Smooth muscle cell (in vitro differentiated cells): ENCODE measurements at regions not wholly inside any gene's neighbourhood (a gene's known extent, or its start where the extent isn't known, plus 50 kb on each side); places are given as distances from the start of the nearest gene placed in this dataset.

Source experiments
- DNase-seq: peaks from one replicate; lab custom pipeline; 2025; ENCODE audit not compliant: unreplicated experiment; lab: John Stamatoyannopoulos, UW
- H2AFZ ChIP-seq: fragments of 200-600 bp; sonication (generic); 2 replicates; pipeline ENCODE4 v1.6.0; 2016; ENCODE audit warnings: antibody characterized with exemption, low read depth, mild to moderate bottlenecking
- H3F3A ChIP-seq: fragments of 200-600 bp; sonication (generic); 2 replicates; pipeline ENCODE4 v1.6.0; 2017; ENCODE audit warnings: antibody characterized with exemption, low read depth
- H3K27ac ChIP-seq: fragments of 200-600 bp; sonication (generic); 2 replicates; pipeline ENCODE4 v1.5.1; 2016; ENCODE audit warnings: low read depth, mild to moderate bottlenecking
- H3K27me3 ChIP-seq: fragments of 200-600 bp; sonication (generic); 2 replicates; pipeline ENCODE4 v1.6.1; 2016; ENCODE audit warnings: low read depth, mild to moderate bottlenecking
- H3K36me3 ChIP-seq: fragments of 200-600 bp; sonication (generic); 2 replicates; pipeline ENCODE4 v1.5.1; 2016; ENCODE audit warnings: low read depth
- H3K4me1 ChIP-seq: fragments of 200-600 bp; sonication (generic); 2 replicates; pipeline ENCODE4 v1.5.1; 2016; ENCODE audit warnings: low read depth
- H3K4me2 ChIP-seq: fragments of 200-600 bp; sonication (generic); 2 replicates; pipeline ENCODE4 v1.6.0; 2016; ENCODE audit warnings: mild to moderate bottlenecking
- H3K4me3 ChIP-seq: fragments of 200-600 bp; sonication (generic); 2 replicates; pipeline ENCODE4 v1.5.1; 2016; ENCODE audit warnings: mild to moderate bottlenecking
- H3K79me2 ChIP-seq: fragments of 200-600 bp; sonication (generic); 2 replicates; pipeline ENCODE4 v1.6.0; 2016; ENCODE audit warnings: low read depth, mild to moderate bottlenecking
- H3K9ac ChIP-seq: fragments of 200-600 bp; sonication (generic); 2 replicates; pipeline ENCODE4 v1.6.0; 2016; ENCODE audit warnings: low read depth
- H3K9me3 ChIP-seq: fragments of 200-600 bp; sonication (generic); replicated peaks from 2 replicates; pipeline ENCODE4 v1.5.1; 2016; ENCODE audit warnings: low read depth
- H4K20me1 ChIP-seq: fragments of 200-600 bp; sonication (generic); 2 replicates; pipeline ENCODE4 v1.6.0; 2016; ENCODE audit warnings: low read depth
- CTCF ChIP-seq: fragments of 200-600 bp; sonication (generic); IDR thresholded peaks from 2 replicates; pipeline ENCODE4 v1.5.1; 2017; ENCODE audit warnings: borderline replicate concordance, mild to moderate bottlenecking, antibody characterized with exemption; ENCODE audit not compliant: insufficient read depth, poor library complexity, severe bottlenecking
- WGBS: methylation state at CpG from one replicate; pipeline ENCODE4 v1.1.7; 2016; ENCODE audit warnings: low lambda C conversion rate; 5-methylcytosine and 5-hydroxymethylcytosine counted together

GRCh38 chr16:51698647-51699046, 547.6 kb upstream of the SALL1 start:
- H3K27ac ChIP-seq = no peak overlapping the region
- H3K9ac ChIP-seq = no peak overlapping the region
- peaks cover 7% of the 10 kb centered on the region for H3K27me3 ChIP-seq
- H3K9me3 ChIP-seq = peaks cover 6% of the 10 kb centered on the region
- H2AFZ ChIP-seq = no peak overlapping the region
- H3K36me3 ChIP-seq = no peaks in the 10 kb centered on the region
- no peak overlapping the region for H3K4me2 ChIP-seq
- H3K79me2 ChIP-seq = no peaks in the 10 kb centered on the region
- TF ChIP-seq CTCF = no peak
- DNase-seq = no peak
- H3K4me3 ChIP-seq = no peak overlapping the region
- H3F3A ChIP-seq = no peaks in the 10 kb centered on the region
- H4K20me1 ChIP-seq = no peaks in the 10 kb centered on the region
- no peaks in the 10 kb centered on the region for H3K4me1 ChIP-seq
- WGBS = 94% methylated on average over 2 of the region's 2 CpGs

- H3K27me3 ChIP-seq = peaks cover 5% of the 10 kb centered on the region
- H3K79me2 ChIP-seq = no peaks in the 10 kb centered on the region
- TF ChIP-seq CTCF = no peak
- H3K4me1 ChIP-seq = no peaks in the 10 kb centered on the region
- no peak for DNase-seq
- no peaks in the 10 kb centered on the region for H3K36me3 ChIP-seq
- no peaks in the 10 kb centered on the region for H4K20me1 ChIP-seq
- WGBS = 72% methylated on average over 2 of the region's 2 CpGs
- H3K4me3 ChIP-seq = no peak overlapping the region
- no peak overlapping the region for H3K4me2 ChIP-seq
- no peak overlapping the region for H2AFZ ChIP-seq
- no peaks in the 10 kb centered on the region for H3F3A ChIP-seq
- no peak overlapping the region for H3K27ac ChIP-seq
- peaks cover 10% of the 10 kb centered on the region for H3K9me3 ChIP-seq
- H3K9ac ChIP-seq = no peak overlapping the region
Measured at GRCh38 chr16:51697454-51697853, 546.4 kb upstream of the SALL1 start.

GRCh38 chr16:51696376-51696775, 545.3 kb upstream of the SALL1 start:
- H3K4me3 ChIP-seq = no peak overlapping the region
- H3K79me2 ChIP-seq = no peaks in the 10 kb centered on the region
- no peaks in the 10 kb centered on the region for H3K36me3 ChIP-seq
- H3K27me3 ChIP-seq = no peaks in the 10 kb centered on the region
- no peak for DNase-seq
- 55% methylated on average over 3 of the region's 3 CpGs for WGBS
- no peak overlapping the region for H3K9ac ChIP-seq
- no peaks in the 10 kb centered on the region for H3K4me1 ChIP-seq
- no peak overlapping the region for H3K27ac ChIP-seq
- no peaks in the 10 kb centered on the region for H4K20me1 ChIP-seq
- no peak overlapping the region for H3K4me2 ChIP-seq
- H3F3A ChIP-seq = no peaks in the 10 kb centered on the region
- H2AFZ ChIP-seq = no peak overlapping the region
- TF ChIP-seq CTCF = no peak
- peaks cover 16% of the 10 kb centered on the region for H3K9me3 ChIP-seq

GRCh38 chr16:51691109-51691508, 540.0 kb upstream of the SALL1 start:
- Histone ChIP-seq H3K4me3 (no peak overlapping the region), H3K4me1 (no peaks in the 10 kb centered on the region), H2AFZ (no peak overlapping the region), H3K79me2 (no peaks in the 10 kb centered on the region), H3K4me2 (no peak overlapping the region), H3K27ac (no peak overlapping the region), H4K20me1 (no peaks in the 10 kb centered on the region), H3K36me3 (no peaks in the 10 kb centered on the region), H3K9ac (no peak overlapping the region), H3F3A (no peaks in the 10 kb centered on the region), H3K9me3 (peaks cover 17% of the 10 kb centered on the region), H3K27me3 (no peaks in the 10 kb centered on the region)
- DNase-seq = no peak
- WGBS = 75% methylated on average over 4 of the region's 4 CpGs
- no peak for TF ChIP-seq CTCF
